Heart left ventricle (tissue), 16 donors: ENCODE measurements at regions not wholly inside any gene's neighbourhood (a gene's known extent, or its start where the extent isn't known, plus 50 kb on each side); places are given as distances from the start of the nearest gene placed in this dataset.

ENCODE experiments used
- ATAC-seq, 4 donors: fragments of 200-7000 bp; cut with Tn5 transposase; one replicate each; pipeline ENCODE4 v1.9.1; 2020 to 2022; ENCODE audit warnings: moderate library complexity in 4 of 4, mild to moderate bottlenecking in 3 of 4, moderate number of reproducible peaks in 1 of 4
- DNase-seq, 5 donors: peaks; one replicate each; pipeline ENCODE4 v3.0.0-alpha.2; 2020
- H3K27ac ChIP-seq, 12 donors: fragments of 200-600 bp; sonication (generic) in 4 of 12; one replicate each; pipeline versions ENCODE4 v1.5.0 to v1.8.0; 2016 to 2022; ENCODE audit warnings: mild to moderate bottlenecking in 2 of 12
- H3K27me3 ChIP-seq, 9 donors: fragments of 200-600 bp; sonication (generic) in 2 of 9; one replicate each; pipeline versions ENCODE4 v1.5.1 to v1.8.0; 2016 to 2022; ENCODE audit warnings: mild to moderate bottlenecking in 3 of 9
- H3K36me3 ChIP-seq, 9 donors: fragments of 200-600 bp; sonication (generic) in 2 of 9; one replicate each; pipeline versions ENCODE4 v1.5.0 to v1.8.0; 2018 to 2022; ENCODE audit warnings: mild to moderate bottlenecking in 2 of 9
- H3K4me1 ChIP-seq, 12 donors: fragments of 200-600 bp; sonication (generic) in 4 of 12; one replicate each; pipeline versions ENCODE4 v1.5.0 to v1.8.0; 2016 to 2022; ENCODE audit warnings: mild to moderate bottlenecking in 3 of 12
- H3K4me3 ChIP-seq, 12 donors: fragments of 200-600 bp; sonication (generic) in 4 of 12; one replicate each; pipeline versions ENCODE4 v1.5.0 to v1.8.0; 2017 to 2022; ENCODE audit warnings: mild to moderate bottlenecking in 9 of 12, moderate library complexity in 4 of 12
- H3K9me3 ChIP-seq, 12 donors: fragments of 200-600 bp; sonication (generic) in 4 of 12; one replicate each; pipeline versions ENCODE4 v1.5.0 to v1.8.0; 2016 to 2022; ENCODE audit warnings: mild to moderate bottlenecking in 1 of 12
- CTCF ChIP-seq, 12 donors: fragments of 200-600 bp; sonication (generic) in 4 of 12; IDR thresholded peaks; one replicate each; pipeline versions ENCODE4 v1.5.0 to v1.8.0; 2018 to 2022; ENCODE audit warnings: antibody characterized with exemption in 12 of 12, mild to moderate bottlenecking in 5 of 12
- POLR2A ChIP-seq, 2 donors: fragments of 450-650 bp; IDR thresholded peaks; one replicate each; pipeline ENCODE4 v1.6.1; 2017; ENCODE audit warnings: antibody characterized with exemption in 2 of 2, mild to moderate bottlenecking in 2 of 2, moderate library complexity in 2 of 2
- WGBS, 4 donors: extraction: QIAGEN DNeasy Blood & Tissue Kit in 2 of 4; methylation state at CpG; one replicate each; pipeline versions ENCODE4 v1.1.5 to v1.1.7; 2013 to 2018; 5-methylcytosine and 5-hydroxymethylcytosine counted together
- intact Hi-C, 10 donors: fragments of 100-400 bp; cut with DNase I; formaldehyde crosslinking; loops; one replicate each; pipeline versions ENCODE4 v1.11.1 to v1.14.2; 2022
- donor health status: ischemic (EF 13 %, LVEDD 7.1; RV severe dilation, severe dysfunction).
- donor health status: healthy with polysubstance abuse.
- donor health status: DM: no; HTN: yes; CAD: no.
- donor health status: DM: no; HTN: no; CAD: no.
- donor health status: ischemic (EF 25% LVEDD 6.9; RV normal size, moderate dysfunction).
- donor health status: ischemic (EF 25% LVEDD 5.7; RV mildly dilated, moderate dysfunction).
- donor health status: healthy.
- donor health status: DM: yes; HTN: yes; CAD: no.
- donor health status: ischemic (EF 35%, LVEDD 5.7; RV mildly dilated, moderate dysfunction).
- donor health status: nonischemic (EF 11% LVEDD 7.7; RV severe dilation, severe dysfunction).
- donor health status: DM: yes; HTN: yes; CAD: no.
- donor health status: PGD.
- donor health status: ischemic (EF 29% LVEDD 5.4; RV normal size, mild dysfunction).
- donor health status: nonischemic (EF 23%, LVEDD 6.1; RV moderate dilation, normal function).

GRCh38 chr5:158226496-158226895 lies 367.6 kb upstream of the CLINT1 start:
- DNase-seq (no peak), ATAC-seq (no peak)
- Histone ChIP-seq H3K4me3 (no peak overlapping the region), H3K27me3 (no peaks in the 10 kb centered on the region), H3K27ac (no peak overlapping the region), H3K36me3 (no peaks in the 10 kb centered on the region), H3K4me1 (peaks cover 0 to 20% (median 0%) of the 10 kb centered on the region in 12 donors), H3K9me3 (peaks cover 0 to 3% (median 0%) of the 10 kb centered on the region in 12 donors)
- 84 to 91% (median 89%) methylated on average over 5 of the region's 5 CpGs for WGBS, 4 donors
- intact Hi-C loops: no loop called here
- no peak for TF ChIP-seq CTCF (IDR thresholded peaks at IDR 0.05)
- TF ChIP-seq POLR2A (IDR thresholded peaks at IDR 0.05): no peak

- H3K27me3 ChIP-seq: no peaks in the 10 kb centered on the region
- 85 to 90% (median 88%) methylated on average over 2 of the region's 2 CpGs for WGBS, 4 donors
- intact Hi-C loops: no loop called here
- DNase-seq (no peak), ATAC-seq (peak in 1 of 4 donors; percentile 31)
- H3K36me3 ChIP-seq: no peaks in the 10 kb centered on the region
- H3K4me3 ChIP-seq: no peak overlapping the region
- peaks cover 0 to 5% (median 0%) of the 10 kb centered on the region in 12 donors for H3K9me3 ChIP-seq
- TF ChIP-seq CTCF (IDR thresholded peaks at IDR 0.05): no peak
- no peak for TF ChIP-seq POLR2A (IDR thresholded peaks at IDR 0.05)
- H3K4me1 ChIP-seq: peaks cover 0 to 20% (median 0%) of the 10 kb centered on the region in 12 donors
- H3K27ac ChIP-seq: peak overlapping the region in 1 of 12 donors; percentile 52
Measured at GRCh38 chr5:158224253-158224652, 365.3 kb upstream of the CLINT1 start.

- no peak for DNase-seq
- Histone ChIP-seq H3K27me3 (no peaks in the 10 kb centered on the region), H3K4me3 (no peak overlapping the region), H3K9me3 (peaks cover 0 to 5% (median 0%) of the 10 kb centered on the region in 12 donors), H3K27ac (no peak overlapping the region), H3K4me1 (peaks cover 0 to 20% (median 0%) of the 10 kb centered on the region in 12 donors), H3K36me3 (no peaks in the 10 kb centered on the region)
- intact Hi-C loops: no loop called here
- 82 to 93% (median 89%) methylated on average over 7 of the region's 7 CpGs for WGBS, 4 donors
- no peak for ATAC-seq
- TF ChIP-seq POLR2A (IDR thresholded peaks at IDR 0.05): no peak
Measured at GRCh38 chr5:158223054-158223600, 364.2 kb upstream of the CLINT1 start.

GRCh38 chr5:158212917-158213316 lies 354.0 kb upstream of the CLINT1 start:
- no peaks in the 10 kb centered on the region for H3K36me3 ChIP-seq
- ATAC-seq: no peak
- no peak overlapping the region for H3K4me3 ChIP-seq
- TF ChIP-seq POLR2A (IDR thresholded peaks at IDR 0.05) (no peak), CTCF (IDR thresholded peaks at IDR 0.05) (no peak)
- 78 to 85% (median 82%) methylated on average over 3 of the region's 3 CpGs for WGBS, 4 donors
- no peak for DNase-seq
- no peak overlapping the region for H3K27ac ChIP-seq
- H3K9me3 ChIP-seq: peaks cover 0 to 9% (median 0%) of the 10 kb centered on the region in 12 donors
- H3K4me1 ChIP-seq: peaks cover 0 to 11% (median 0%) of the 10 kb centered on the region in 12 donors
- no peaks in the 10 kb centered on the region for H3K27me3 ChIP-seq
- intact Hi-C loops: no loop called here

- H3K4me1 ChIP-seq: peaks cover 0 to 11% (median 0%) of the 10 kb centered on the region in 12 donors
- no peak for TF ChIP-seq POLR2A (IDR thresholded peaks at IDR 0.05)
- no peaks in the 10 kb centered on the region for H3K27me3 ChIP-seq
- H3K36me3 ChIP-seq: no peaks in the 10 kb centered on the region
- intact Hi-C loops: no loop called here
- no peak for DNase-seq
- no peak overlapping the region for H3K27ac ChIP-seq
- no peak overlapping the region for H3K4me3 ChIP-seq
- WGBS, 4 donors: 64 to 74% (median 69%) methylated on average over 2 of the region's 2 CpGs
- peaks cover 0 to 9% (median 0%) of the 10 kb centered on the region in 12 donors for H3K9me3 ChIP-seq
- ATAC-seq: peak; percentile 61 to 83 (median 70)
Measured at GRCh38 chr5:158212237-158212636, 353.3 kb upstream of the CLINT1 start.
